Heart left ventricle (tissue), 16 donors: ENCODE measurements at regions not wholly inside any gene's neighbourhood (a gene's known extent, or its start where the extent isn't known, plus 50 kb on each side); places are given as distances from the start of the nearest gene placed in this dataset.

Experiments used
- ATAC-seq, 4 donors: fragments of 200-7000 bp; cut with Tn5 transposase; one replicate each; pipeline ENCODE4 v1.9.1; 2020 to 2022; ENCODE audit warnings: moderate library complexity in 4 of 4, mild to moderate bottlenecking in 3 of 4, moderate number of reproducible peaks in 1 of 4
- DNase-seq, 5 donors: peaks; one replicate each; pipeline ENCODE4 v3.0.0-alpha.2; 2020
- H3K27ac ChIP-seq, 12 donors: fragments of 200-600 bp; sonication (generic) in 4 of 12; one replicate each; pipeline versions ENCODE4 v1.5.0 to v1.8.0; 2016 to 2022; ENCODE audit warnings: mild to moderate bottlenecking in 2 of 12
- H3K27me3 ChIP-seq, 9 donors: fragments of 200-600 bp; sonication (generic) in 2 of 9; one replicate each; pipeline versions ENCODE4 v1.5.1 to v1.8.0; 2016 to 2022; ENCODE audit warnings: mild to moderate bottlenecking in 3 of 9
- H3K36me3 ChIP-seq, 9 donors: fragments of 200-600 bp; sonication (generic) in 2 of 9; one replicate each; pipeline versions ENCODE4 v1.5.0 to v1.8.0; 2018 to 2022; ENCODE audit warnings: mild to moderate bottlenecking in 2 of 9
- H3K4me1 ChIP-seq, 12 donors: fragments of 200-600 bp; sonication (generic) in 4 of 12; one replicate each; pipeline versions ENCODE4 v1.5.0 to v1.8.0; 2016 to 2022; ENCODE audit warnings: mild to moderate bottlenecking in 3 of 12
- H3K4me3 ChIP-seq, 12 donors: fragments of 200-600 bp; sonication (generic) in 4 of 12; one replicate each; pipeline versions ENCODE4 v1.5.0 to v1.8.0; 2017 to 2022; ENCODE audit warnings: mild to moderate bottlenecking in 9 of 12, moderate library complexity in 4 of 12
- H3K9me3 ChIP-seq, 12 donors: fragments of 200-600 bp; sonication (generic) in 4 of 12; one replicate each; pipeline versions ENCODE4 v1.5.0 to v1.8.0; 2016 to 2022; ENCODE audit warnings: mild to moderate bottlenecking in 1 of 12
- POLR2A ChIP-seq, 2 donors: fragments of 450-650 bp; IDR thresholded peaks; one replicate each; pipeline ENCODE4 v1.6.1; 2017; ENCODE audit warnings: antibody characterized with exemption in 2 of 2, mild to moderate bottlenecking in 2 of 2, moderate library complexity in 2 of 2
- WGBS, 4 donors: extraction: QIAGEN DNeasy Blood & Tissue Kit in 2 of 4; methylation state at CpG; one replicate each; pipeline versions ENCODE4 v1.1.5 to v1.1.7; 2013 to 2018; 5-methylcytosine and 5-hydroxymethylcytosine counted together
- intact Hi-C, 10 donors: fragments of 100-400 bp; cut with DNase I; formaldehyde crosslinking; loops; one replicate each; pipeline versions ENCODE4 v1.11.1 to v1.14.2; 2022
- TF ChIP-seq, protein P1 (sequence below), 12 donors: fragments of 200-600 bp; sonication (generic) in 4 of 12; IDR thresholded peaks; one replicate each; pipeline versions ENCODE4 v1.5.0 to v1.8.0; 2018 to 2022; ENCODE audit warnings: antibody characterized with exemption in 12 of 12, mild to moderate bottlenecking in 5 of 12
- donor health status: ischemic (EF 13 %, LVEDD 7.1; RV severe dilation, severe dysfunction).
- donor health status: healthy with polysubstance abuse.
- donor health status: DM: no; HTN: yes; CAD: no.
- donor health status: DM: no; HTN: no; CAD: no.
- donor health status: ischemic (EF 25% LVEDD 6.9; RV normal size, moderate dysfunction).
- donor health status: ischemic (EF 25% LVEDD 5.7; RV mildly dilated, moderate dysfunction).
- donor health status: healthy.
- donor health status: DM: yes; HTN: yes; CAD: no.
- donor health status: ischemic (EF 35%, LVEDD 5.7; RV mildly dilated, moderate dysfunction).
- donor health status: nonischemic (EF 11% LVEDD 7.7; RV severe dilation, severe dysfunction).
- donor health status: DM: yes; HTN: yes; CAD: no.
- donor health status: PGD.
- donor health status: ischemic (EF 29% LVEDD 5.4; RV normal size, mild dysfunction).
- donor health status: nonischemic (EF 23%, LVEDD 6.1; RV moderate dilation, normal function).

DNA sequence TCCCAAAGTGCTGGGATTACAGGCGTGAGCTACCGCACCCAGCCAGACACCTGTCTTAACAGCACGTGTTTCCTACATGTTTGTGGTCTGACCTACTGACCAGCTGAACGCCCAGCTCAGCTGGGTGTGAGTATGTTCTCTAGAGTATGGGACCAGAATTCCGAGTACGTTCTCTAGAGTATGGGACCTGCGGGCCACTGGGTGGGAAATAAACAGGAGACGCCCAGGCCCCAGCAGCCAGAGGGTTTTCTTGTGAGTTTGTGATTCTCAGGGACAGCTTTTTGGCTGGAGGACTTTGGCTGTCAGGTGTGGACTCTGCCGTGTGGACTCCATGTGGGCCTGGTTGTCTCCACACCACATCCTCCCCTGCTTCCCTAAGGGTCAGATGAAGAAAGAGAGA, 87.3 kb downstream of the CHRD start:
- no peaks in the 10 kb centered on the region for H3K9me3 ChIP-seq
- H3K4me3 ChIP-seq = no peak overlapping the region
- TF ChIP-seq, protein P1, sequence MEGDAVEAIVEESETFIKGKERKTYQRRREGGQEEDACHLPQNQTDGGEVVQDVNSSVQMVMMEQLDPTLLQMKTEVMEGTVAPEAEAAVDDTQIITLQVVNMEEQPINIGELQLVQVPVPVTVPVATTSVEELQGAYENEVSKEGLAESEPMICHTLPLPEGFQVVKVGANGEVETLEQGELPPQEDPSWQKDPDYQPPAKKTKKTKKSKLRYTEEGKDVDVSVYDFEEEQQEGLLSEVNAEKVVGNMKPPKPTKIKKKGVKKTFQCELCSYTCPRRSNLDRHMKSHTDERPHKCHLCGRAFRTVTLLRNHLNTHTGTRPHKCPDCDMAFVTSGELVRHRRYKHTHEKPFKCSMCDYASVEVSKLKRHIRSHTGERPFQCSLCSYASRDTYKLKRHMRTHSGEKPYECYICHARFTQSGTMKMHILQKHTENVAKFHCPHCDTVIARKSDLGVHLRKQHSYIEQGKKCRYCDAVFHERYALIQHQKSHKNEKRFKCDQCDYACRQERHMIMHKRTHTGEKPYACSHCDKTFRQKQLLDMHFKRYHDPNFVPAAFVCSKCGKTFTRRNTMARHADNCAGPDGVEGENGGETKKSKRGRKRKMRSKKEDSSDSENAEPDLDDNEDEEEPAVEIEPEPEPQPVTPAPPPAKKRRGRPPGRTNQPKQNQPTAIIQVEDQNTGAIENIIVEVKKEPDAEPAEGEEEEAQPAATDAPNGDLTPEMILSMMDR (IDR thresholded peaks at IDR 0.05) = no peak
- no peak for TF ChIP-seq POLR2A (IDR thresholded peaks at IDR 0.05)
- no peak for DNase-seq
- peak overlapping the region in 1 of 12 donors; percentile 17 for H3K27ac ChIP-seq
- intact Hi-C loops = loop anchor here in 4 of 10 donors (5.0 kb wide), 4 partner anchors 45 to 95 kb away; no protein-coding TSS in a partner anchor
- ATAC-seq = no peak
- H3K27me3 ChIP-seq = peaks cover 0 to 4% (median 0%) of the 10 kb centered on the region in 9 donors
- WGBS, 4 donors = 80 to 93% (median 90%) methylated on average over 9 of the region's 9 CpGs
- no peaks in the 10 kb centered on the region for H3K36me3 ChIP-seq
- peaks cover 0 to 19% (median 13%) of the 10 kb centered on the region in 12 donors for H3K4me1 ChIP-seq

DNA sequence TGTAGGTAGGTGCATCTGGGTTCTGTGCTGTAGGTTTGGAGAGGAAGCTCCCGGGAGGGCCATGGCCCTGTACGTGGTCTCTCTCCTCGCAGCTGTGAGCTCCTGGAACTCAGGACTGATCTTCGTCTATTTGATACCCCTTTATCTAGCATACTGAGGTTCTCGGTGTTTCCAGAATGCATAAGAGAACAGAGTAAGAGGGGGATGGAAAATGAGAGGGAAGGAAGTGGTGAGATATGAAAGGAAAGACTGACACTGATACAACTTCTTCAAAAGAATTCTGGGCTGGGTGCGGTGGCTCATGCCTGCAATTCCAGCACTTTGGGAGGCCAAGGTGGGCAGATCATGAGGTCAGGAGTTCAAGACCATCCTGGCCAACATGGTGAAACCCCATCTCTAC, 90.7 kb downstream of the CHRD start:
- TF ChIP-seq, protein P1 (IDR thresholded peaks at IDR 0.05) = no peak
- no peak for TF ChIP-seq POLR2A (IDR thresholded peaks at IDR 0.05)
- Histone ChIP-seq H3K9me3 (peaks cover 0 to 6% (median 0%) of the 10 kb centered on the region in 12 donors), H3K36me3 (no peaks in the 10 kb centered on the region), H3K27ac (no peak overlapping the region), H3K4me1 (peaks cover 0 to 20% (median 13%) of the 10 kb centered on the region in 12 donors), H3K4me3 (no peak overlapping the region), H3K27me3 (peaks cover 0 to 4% (median 0%) of the 10 kb centered on the region in 9 donors)
- ATAC-seq (no peak), DNase-seq (no peak)
- intact Hi-C loops = no loop called here
- WGBS, 4 donors = 66 to 80% (median 71%) methylated on average over 6 of the region's 6 CpGs

DNA sequence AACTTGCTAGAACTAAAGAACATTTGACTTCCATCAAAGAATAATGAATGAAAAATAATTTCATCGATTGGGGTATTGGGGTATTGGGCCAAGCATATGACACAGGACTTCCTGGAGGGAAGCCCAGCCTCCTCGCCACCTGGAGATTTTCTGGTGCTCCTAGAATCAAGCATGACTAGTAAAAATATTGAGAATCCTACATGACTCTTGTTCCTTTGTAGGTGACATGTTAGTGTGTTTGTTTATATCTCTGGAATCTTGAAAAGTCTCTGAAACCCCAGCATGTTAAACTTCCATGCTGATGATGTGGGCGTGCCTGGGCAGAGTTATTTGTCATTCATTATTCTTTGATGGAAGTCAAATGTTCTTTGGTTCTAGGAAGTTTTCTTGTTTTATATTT, 90.1 kb upstream of the EPHB3 start:
- 68 to 88% (median 84%) methylated on average over 3 of the region's 3 CpGs for WGBS, 4 donors
- intact Hi-C loops = no loop called here

DNA sequence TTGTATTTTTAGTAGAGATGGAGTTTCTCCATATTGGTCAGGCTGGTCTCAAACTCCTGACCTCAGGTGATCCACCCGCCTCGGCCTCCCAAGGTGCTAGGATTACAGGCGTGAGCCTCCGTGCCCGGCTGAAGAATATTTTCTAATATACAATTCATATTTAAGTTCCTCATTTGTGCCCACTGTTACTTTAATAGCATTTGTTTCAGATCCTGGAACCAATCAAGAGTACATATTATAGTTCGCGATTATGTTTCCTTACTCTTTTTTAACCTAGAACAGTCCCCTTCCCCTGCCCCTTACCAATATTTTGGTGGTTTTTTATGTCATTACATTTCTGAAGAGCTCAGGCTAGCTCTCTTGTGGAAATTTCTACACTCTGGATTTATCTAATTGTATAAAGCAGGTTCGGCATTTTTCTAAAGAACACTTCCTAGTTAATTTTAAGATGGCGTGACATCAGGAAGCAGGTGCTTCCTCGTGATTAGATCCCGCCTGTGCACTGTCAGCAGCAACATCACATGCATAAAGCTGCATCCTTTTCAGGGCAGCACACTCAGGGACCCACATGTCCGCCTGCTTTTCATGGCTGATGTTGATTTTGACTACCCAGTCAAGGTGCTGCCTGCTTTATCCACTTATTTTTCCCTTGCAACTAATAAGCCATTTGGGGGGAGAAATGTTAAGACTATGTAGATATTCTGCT, 88.7 kb upstream of the EPHB3 start:
- H3K9me3 ChIP-seq = peaks cover 0 to 6% (median 0%) of the 10 kb centered on the region in 12 donors
- ATAC-seq (peak in 3 of 4 donors; percentile 56 to 91 (median 71)), DNase-seq (peak in 4 of 5 donors; percentile 39 to 72 (median 58))
- peaks cover 0 to 6% (median 0%) of the 10 kb centered on the region in 12 donors for H3K4me1 ChIP-seq
- no peak overlapping the region for H3K4me3 ChIP-seq
- no peaks in the 10 kb centered on the region for H3K36me3 ChIP-seq
- WGBS, 4 donors = 56 to 67% (median 65%) methylated on average over 12 of the region's 12 CpGs
- H3K27me3 ChIP-seq = peaks cover 0 to 5% (median 0%) of the 10 kb centered on the region in 9 donors
- peak overlapping the region in 11 of 12 donors; percentile 9 to 68 (median 47) for H3K27ac ChIP-seq
- no peak for TF ChIP-seq POLR2A (IDR thresholded peaks at IDR 0.05)
- TF ChIP-seq, protein P1 (IDR thresholded peaks at IDR 0.05) = no peak
- intact Hi-C loops = no loop called here

More for the DNA sequence above, 90.1 kb upstream of the EPHB3 start:
- H3K4me1 ChIP-seq = peaks cover 0 to 12% (median 5%) of the 10 kb centered on the region in 12 donors
- H3K4me3 ChIP-seq = no peak overlapping the region
- peaks cover 0 to 6% (median 0%) of the 10 kb centered on the region in 12 donors for H3K9me3 ChIP-seq
- H3K27me3 ChIP-seq = peaks cover 0 to 5% (median 0%) of the 10 kb centered on the region in 9 donors
- H3K27ac ChIP-seq = no peak overlapping the region
- TF ChIP-seq POLR2A (IDR thresholded peaks at IDR 0.05) = no peak
- TF ChIP-seq, protein P1 (IDR thresholded peaks at IDR 0.05) = no peak
- ATAC-seq (no peak), DNase-seq (no peak)
- no peaks in the 10 kb centered on the region for H3K36me3 ChIP-seq
